ENCODE measurements at regions not wholly inside any gene's neighbourhood (a gene's known extent, or its start where the extent isn't known, plus 50 kb on each side); places are given as distances from the start of the nearest gene placed in this dataset.
"Not testable (repeated sequence)": the region's sequence is repeated elsewhere in the genome, so short reads cannot be mapped to it uniquely, and the experiment has no call there.

DNA sequence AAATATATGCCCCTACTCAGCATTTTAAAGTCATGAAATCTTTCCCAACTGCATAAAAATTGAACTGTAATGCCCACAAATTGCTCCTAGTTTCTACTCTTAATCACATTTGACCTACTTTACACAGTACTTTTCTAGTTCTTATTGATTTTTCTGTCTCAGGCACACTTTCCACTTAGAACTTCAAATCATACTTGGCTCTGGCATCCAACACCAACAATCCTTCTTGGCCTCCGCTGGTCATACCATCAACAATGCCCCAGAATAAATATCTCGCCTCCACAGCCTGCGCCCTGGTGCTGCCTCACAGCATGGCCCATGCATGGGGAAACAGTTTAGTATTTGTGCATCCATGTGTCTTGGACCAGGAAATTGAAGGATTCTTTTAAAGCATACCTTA lies 107.5 kb upstream of the SYT10 start:
- no peaks in the 10 kb centered on the region for H3K4me1 ChIP-seq (ENCODE audit: control insufficient read depth in 1 of 2, insufficient read depth in 2 of 2, low read length in 2 of 2)
- ATAC-seq (no peak), DNase-seq (ENCODE audit: low read depth, low spot score) (no peak)
- H3K79me2 ChIP-seq (ENCODE audit: insufficient read depth, low read length): no peaks in the 10 kb centered on the region
- CTCF ChIA-PET: no interaction called here
- peaks cover 0 to 18% of the 10 kb centered on the region in 2 experiments; a peak in 2 of 4 replicates for H3K9me3 ChIP-seq (ENCODE audit: control insufficient read depth in 1 of 2, insufficient read depth in 1 of 2, low read depth in 1 of 2, low read length in 2 of 2)
- no peaks in the 10 kb centered on the region for H3K27me3 ChIP-seq (ENCODE audit: insufficient read depth, low read length)
- H3K36me3 ChIP-seq (ENCODE audit: control insufficient read depth in 1 of 2, insufficient read depth in 2 of 2, low read length in 2 of 2): no peaks in the 10 kb centered on the region
- H3K4me3 ChIP-seq (replicated peaks in 1 of 2; ENCODE audit: low read depth in 1 of 2, low read length in 2 of 2): no peak overlapping the region
- no TSS peak for BruUV-seq (replicated peaks)
- intact Hi-C loops (cut with micrococcal nuclease): no loop called here
- no peak overlapping the region for H3K9ac ChIP-seq (ENCODE audit: low read length)
- TF ChIP-seq POLR2AphosphoS5 (IDR thresholded peaks at IDR 0.05; ENCODE audit: low read depth, low read length) (no peak), EZH2 (IDR thresholded peaks at IDR 0.05) (no peak), ATF3 (IDR thresholded peaks at IDR 0.05) (no peak), POLR2A (IDR thresholded peaks at IDR 0.05; ENCODE audit: borderline replicate concordance, extremely low read depth, insufficient read depth, insufficient read length) (no peak), CEBPB (IDR thresholded peaks at IDR 0.05; ENCODE audit: low read depth) (no peak), EZH2phosphoT487 (IDR thresholded peaks at IDR 0.05; ENCODE audit: borderline replicate concordance) (no peak), YY1 (IDR thresholded peaks at IDR 0.05; ENCODE audit: extremely low read depth, insufficient replicate concordance, low read depth, low read length) (no peak), ZBTB33 (IDR thresholded peaks at IDR 0.05; ENCODE audit: extremely low read depth, insufficient replicate concordance, low read length) (no peak), RAD21 (IDR thresholded peaks at IDR 0.05; ENCODE audit: low read depth) (no peak), CBX3 (IDR thresholded peaks at IDR 0.05; ENCODE audit: low read depth) (no peak), REST (IDR thresholded peaks at IDR 0.05; ENCODE audit: low read depth) (no peak), SP1 (IDR thresholded peaks at IDR 0.05; ENCODE audit: low read depth) (no peak), ZNF274 (IDR thresholded peaks at IDR 0.05; ENCODE audit: low read depth, low read length) (no peak), JUND (IDR thresholded peaks at IDR 0.05) (no peak)
- no peak overlapping the region for H2AFZ ChIP-seq (ENCODE audit: low read depth, low read length, poor library complexity, severe bottlenecking)
- no peaks in the 10 kb centered on the region for H3K9me2 ChIP-seq (ENCODE audit: insufficient read depth)
- no peaks in the 10 kb centered on the region for H4K20me1 ChIP-seq (ENCODE audit: insufficient read depth)
- H3K4me2 ChIP-seq (ENCODE audit: low read length): no peak overlapping the region
- H3K27ac ChIP-seq (ENCODE audit: low read depth, low read length): no peak overlapping the region
- POLR2A ChIA-PET: no interaction called here
- RAD21 ChIA-PET (ENCODE audit: low non-redundant PET in 1 of 2, low total read pairs in 2 of 2, uncharacterized antibody in 2 of 2, unreplicated experiment in 2 of 2): no interaction called here

GRCh38 chr12:33550214-33550613 lies 110.6 kb upstream of the SYT10 start:
- RAD21 ChIA-PET (ENCODE audit: low non-redundant PET in 1 of 2, low total read pairs in 2 of 2, uncharacterized antibody in 2 of 2, unreplicated experiment in 2 of 2); BruUV-seq (replicated peaks); H3K27ac ChIP-seq (ENCODE audit: low read depth, low read length); H3K36me3 ChIP-seq (ENCODE audit: control insufficient read depth in 1 of 2, insufficient read depth in 2 of 2, low read length in 2 of 2); H3K9ac ChIP-seq (ENCODE audit: low read length); intact Hi-C loops (cut with micrococcal nuclease); H3K4me1 ChIP-seq (ENCODE audit: control insufficient read depth in 1 of 2, insufficient read depth in 2 of 2, low read length in 2 of 2); H3K4me3 ChIP-seq (replicated peaks in 1 of 2; ENCODE audit: low read depth in 1 of 2, low read length in 2 of 2); ATAC-seq; H3K79me2 ChIP-seq (ENCODE audit: insufficient read depth, low read length); H3K9me2 ChIP-seq (ENCODE audit: insufficient read depth); POLR2A ChIA-PET; H3K4me2 ChIP-seq (ENCODE audit: low read length); DNase-seq (ENCODE audit: low read depth, low spot score); H4K20me1 ChIP-seq (ENCODE audit: insufficient read depth); H3K27me3 ChIP-seq (ENCODE audit: insufficient read depth, low read length); H2AFZ ChIP-seq (ENCODE audit: low read depth, low read length, poor library complexity, severe bottlenecking); CTCF ChIA-PET: not testable (repeated sequence)
- peaks cover 0 to 12% of the 10 kb centered on the region in 2 experiments; a peak in 2 of 4 replicates for H3K9me3 ChIP-seq (ENCODE audit: control insufficient read depth in 1 of 2, insufficient read depth in 1 of 2, low read depth in 1 of 2, low read length in 2 of 2)

Data from HCT116 (cell line).